ENCODE measurements at regions not wholly inside any gene's neighbourhood (a gene's known extent, or its start where the extent isn't known, plus 50 kb on each side); places are given as distances from the start of the nearest gene placed in this dataset.

GRCh38 chr14:85439696-85440328, 90.1 kb upstream of the FLRT2 start:
- no peak for ATAC-seq
- Mint-ChIP-seq H3K4me1 (no peaks in the 10 kb centered on the region), H3K27ac (no peak overlapping the region), H3K9me3 (ENCODE audit: low read depth) (peaks cover 4% of the 10 kb centered on the region), H3K27me3 (no peaks in the 10 kb centered on the region), H3K4me3 (no peak overlapping the region), H3K36me3 (no peaks in the 10 kb centered on the region)
- CTCF ChIA-PET = no interaction called here
- DNase-seq = no peak

GRCh38 chr14:85441909-85442643, 87.9 kb upstream of the FLRT2 start:
- ATAC-seq = no peak
- DNase-seq = no peak
- Mint-ChIP-seq H3K27ac (no peak overlapping the region), H3K9me3 (ENCODE audit: low read depth) (peaks cover 4% of the 10 kb centered on the region), H3K4me3 (no peak overlapping the region), H3K27me3 (no peaks in the 10 kb centered on the region), H3K4me1 (no peaks in the 10 kb centered on the region), H3K36me3 (no peaks in the 10 kb centered on the region)
- CTCF ChIA-PET = no interaction called here

GRCh38 chr14:85442996-85443395, 86.9 kb upstream of the FLRT2 start:
- Mint-ChIP-seq H3K4me3 (no peak overlapping the region), H3K27me3 (no peaks in the 10 kb centered on the region), H3K36me3 (no peaks in the 10 kb centered on the region), H3K9me3 (ENCODE audit: low read depth) (peaks cover 4% of the 10 kb centered on the region), H3K4me1 (no peaks in the 10 kb centered on the region), H3K27ac (no peak overlapping the region)
- ATAC-seq (no peak), DNase-seq (no peak)
- CTCF ChIA-PET = interaction anchor here (0.6 kb wide), 1 partner anchor 24 kb away, joined by 3 read pairs; no protein-coding TSS in a partner anchor

GRCh38 chr14:85444635-85445034, 85.3 kb upstream of the FLRT2 start:
- H3K36me3 Mint-ChIP-seq = no peaks in the 10 kb centered on the region
- no peak overlapping the region for H3K27ac Mint-ChIP-seq
- H3K9me3 Mint-ChIP-seq (ENCODE audit: low read depth) = no peaks in the 10 kb centered on the region
- no peak overlapping the region for H3K4me3 Mint-ChIP-seq
- CTCF ChIA-PET = no interaction called here
- no peaks in the 10 kb centered on the region for H3K27me3 Mint-ChIP-seq
- no peak for ATAC-seq
- DNase-seq = no peak
- no peaks in the 10 kb centered on the region for H3K4me1 Mint-ChIP-seq

- no peak for DNase-seq
- Mint-ChIP-seq H3K27ac (no peak overlapping the region), H3K36me3 (no peaks in the 10 kb centered on the region), H3K27me3 (no peaks in the 10 kb centered on the region), H3K4me3 (no peak overlapping the region), H3K4me1 (no peaks in the 10 kb centered on the region), H3K9me3 (ENCODE audit: low read depth) (peaks cover 1% of the 10 kb centered on the region)
- no peak for ATAC-seq
- CTCF ChIA-PET = no interaction called here
Observed at GRCh38 chr14:85445151-85445795, 84.7 kb upstream of the FLRT2 start.

- CTCF ChIA-PET = no interaction called here
- Mint-ChIP-seq H3K4me3 (no peak overlapping the region), H3K9me3 (ENCODE audit: low read depth) (peaks cover 4% of the 10 kb centered on the region), H3K27ac (no peak overlapping the region), H3K4me1 (no peaks in the 10 kb centered on the region), H3K36me3 (no peaks in the 10 kb centered on the region), H3K27me3 (no peaks in the 10 kb centered on the region)
- ATAC-seq = no peak
- DNase-seq = no peak
Observed at GRCh38 chr14:85447883-85448282, 82.1 kb upstream of the FLRT2 start.

GRCh38 chr14:85451421-85451820, 78.5 kb upstream of the FLRT2 start:
- no peaks in the 10 kb centered on the region for H3K27me3 Mint-ChIP-seq
- H3K4me1 Mint-ChIP-seq = no peaks in the 10 kb centered on the region
- no peaks in the 10 kb centered on the region for H3K36me3 Mint-ChIP-seq
- no peak for DNase-seq
- H3K9me3 Mint-ChIP-seq (ENCODE audit: low read depth) = peaks cover 4% of the 10 kb centered on the region
- no peak for ATAC-seq
- H3K27ac Mint-ChIP-seq = no peak overlapping the region
- no peak overlapping the region for H3K4me3 Mint-ChIP-seq
- CTCF ChIA-PET = no interaction called here

GRCh38 chr14:85453401-85454225, 76.3 kb upstream of the FLRT2 start:
- DNase-seq = no peak
- ATAC-seq = no peak
- peaks cover 4% of the 10 kb centered on the region for H3K9me3 Mint-ChIP-seq (ENCODE audit: low read depth)
- H3K4me3 Mint-ChIP-seq = no peak overlapping the region
- no peaks in the 10 kb centered on the region for H3K36me3 Mint-ChIP-seq
- H3K4me1 Mint-ChIP-seq = no peaks in the 10 kb centered on the region
- H3K27ac Mint-ChIP-seq = no peak overlapping the region
- H3K27me3 Mint-ChIP-seq = no peaks in the 10 kb centered on the region
- CTCF ChIA-PET = no interaction called here

- H3K4me1 Mint-ChIP-seq = no peaks in the 10 kb centered on the region
- DNase-seq (no peak), ATAC-seq (no peak)
- no peaks in the 10 kb centered on the region for H3K36me3 Mint-ChIP-seq
- no peaks in the 10 kb centered on the region for H3K27me3 Mint-ChIP-seq
- no peak overlapping the region for H3K4me3 Mint-ChIP-seq
- peaks cover 4% of the 10 kb centered on the region for H3K9me3 Mint-ChIP-seq (ENCODE audit: low read depth)
- CTCF ChIA-PET = no interaction called here
- no peak overlapping the region for H3K27ac Mint-ChIP-seq
Observed at GRCh38 chr14:85454226-85454813, 75.6 kb upstream of the FLRT2 start.

- CTCF ChIA-PET = no interaction called here
- no peaks in the 10 kb centered on the region for H3K36me3 Mint-ChIP-seq
- no peaks in the 10 kb centered on the region for H3K27me3 Mint-ChIP-seq
- no peak overlapping the region for H3K4me3 Mint-ChIP-seq
- no peak overlapping the region for H3K27ac Mint-ChIP-seq
- ATAC-seq (no peak), DNase-seq (no peak)
- H3K9me3 Mint-ChIP-seq (ENCODE audit: low read depth) = peaks cover 2% of the 10 kb centered on the region
- H3K4me1 Mint-ChIP-seq = no peaks in the 10 kb centered on the region
Observed at GRCh38 chr14:85459361-85460000, 70.5 kb upstream of the FLRT2 start.

GRCh38 chr14:85461432-85462133, 68.4 kb upstream of the FLRT2 start:
- Mint-ChIP-seq H3K9me3 (ENCODE audit: low read depth) (peaks cover 2% of the 10 kb centered on the region), H3K27ac (no peak overlapping the region), H3K4me1 (no peaks in the 10 kb centered on the region), H3K4me3 (no peak overlapping the region), H3K27me3 (no peaks in the 10 kb centered on the region), H3K36me3 (no peaks in the 10 kb centered on the region)
- CTCF ChIA-PET = no interaction called here
- no peak for DNase-seq
- no peak for ATAC-seq

GRCh38 chr14:85463512-85463911, 66.4 kb upstream of the FLRT2 start:
- no peaks in the 10 kb centered on the region for H3K36me3 Mint-ChIP-seq
- no peak overlapping the region for H3K4me3 Mint-ChIP-seq
- no peak overlapping the region for H3K27ac Mint-ChIP-seq
- H3K4me1 Mint-ChIP-seq = no peaks in the 10 kb centered on the region
- no peak for ATAC-seq
- no peak for DNase-seq
- no peaks in the 10 kb centered on the region for H3K27me3 Mint-ChIP-seq
- CTCF ChIA-PET = no interaction called here
- peaks cover 2% of the 10 kb centered on the region for H3K9me3 Mint-ChIP-seq (ENCODE audit: low read depth)

All from activated CD8-positive, alpha-beta memory T cell treated with anti-CD3 and anti-CD28 coated beads, Interleukin-2, amount 10 ng/mL, durations not matched to agents 7 days and 5 days (primary cell).